HFF-Myc (cell line): ENCODE measurements at regions not wholly inside any gene's neighbourhood (a gene's known extent, or its start where the extent isn't known, plus 50 kb on each side); places are given as distances from the start of the nearest gene placed in this dataset.

Experiments
- DNase-seq: peaks from one replicate; pipeline ENCODE4 v3.0.0-alpha.2; 2011; ENCODE audit warnings: low read depth; ENCODE audit errors: extremely low read depth
- H3K4me3 ChIP-seq: replicated peaks from 2 replicates; pipeline ENCODE4 v1.5.1; 2011; ENCODE audit warnings: low read depth, mild to moderate bottlenecking, control low read depth, low read length
- CTCF ChIP-seq: IDR thresholded peaks from 2 replicates; pipeline ENCODE4 v1.5.1; 2012; ENCODE audit warnings: mild to moderate bottlenecking, low read depth, low read length, control low read depth; ENCODE audit errors: missing control alignments

GRCh38 chr3:34463414-34463813 is 665.0 kb downstream of the PDCD6IP start:
- H3K4me3 ChIP-seq: no peak overlapping the region
- no peak for DNase-seq
- no peak for TF ChIP-seq CTCF

GRCh38 chr3:34464646-34465045 is 666.2 kb downstream of the PDCD6IP start:
- no peak for TF ChIP-seq CTCF
- DNase-seq: no peak

GRCh38 chr3:34475851-34476250 is 677.4 kb downstream of the PDCD6IP start:
- no peak overlapping the region for H3K4me3 ChIP-seq
- DNase-seq: no peak
- no peak for TF ChIP-seq CTCF

More at GRCh38 chr3:34464646-34465045, 666.2 kb downstream of the PDCD6IP start:
- H3K4me3 ChIP-seq: no peak overlapping the region

GRCh38 chr3:34483311-34483887 is 685.0 kb downstream of the PDCD6IP start:
- TF ChIP-seq CTCF: no peak
- DNase-seq: no peak
- H3K4me3 ChIP-seq: no peak overlapping the region

- TF ChIP-seq CTCF: no peak
- no peak overlapping the region for H3K4me3 ChIP-seq
- no peak for DNase-seq
Observed at GRCh38 chr3:34504366-34504765, 705.9 kb downstream of the PDCD6IP start.

- DNase-seq: no peak
- no peak for TF ChIP-seq CTCF
- H3K4me3 ChIP-seq: no peak overlapping the region
Observed at GRCh38 chr3:34504775-34505174, 706.3 kb downstream of the PDCD6IP start.

GRCh38 chr3:34508732-34509131 is 710.3 kb downstream of the PDCD6IP start:
- no peak overlapping the region for H3K4me3 ChIP-seq
- DNase-seq: no peak
- TF ChIP-seq CTCF: no peak
